Loucy (cell line): ENCODE measurements at regions not wholly inside any gene's neighbourhood (a gene's known extent, or its start where the extent isn't known, plus 50 kb on each side); places are given as distances from the start of the nearest gene placed in this dataset.
"Not testable (repeated sequence)": the region's sequence is repeated elsewhere in the genome, so short reads cannot be mapped to it uniquely, and the experiment has no call there.

Experiments
- H2AFZ ChIP-seq: fragments of 200-600 bp; sonication (generic); 2 replicates; pipeline ENCODE4 v1.6.0; 2016; ENCODE audit warnings: antibody characterized with exemption, mild to moderate bottlenecking, low read length, moderate library complexity
- H3F3A ChIP-seq: fragments of 200-600 bp; 2 replicates; pipeline ENCODE4 v1.6.0; 2016; ENCODE audit warnings: antibody characterized with exemption, low read depth, mild to moderate bottlenecking
- H3K27me3 ChIP-seq: fragments of 200-600 bp; sonication (generic); 2 replicates; pipeline ENCODE4 v1.6.1; 2014; ENCODE audit warnings: low read length, mild to moderate bottlenecking; ENCODE audit not compliant: insufficient read depth, poor library complexity, severe bottlenecking
- H3K36me3 ChIP-seq: fragments of 200-600 bp; sonication (generic); 2 replicates; pipeline ENCODE4 v1.6.1; 2016; ENCODE audit warnings: low read length; ENCODE audit not compliant: insufficient read depth
- H3K4me1 ChIP-seq: fragments of 200-600 bp; sonication (generic); 2 replicates; pipeline ENCODE4 v1.5.1; 2014; ENCODE audit warnings: low read length, mild to moderate bottlenecking; ENCODE audit not compliant: insufficient read depth, poor library complexity, severe bottlenecking
- H3K4me2 ChIP-seq: fragments of 200-600 bp; sonication (generic); 2 replicates; pipeline ENCODE4 v1.6.0; 2014; ENCODE audit warnings: antibody characterized with exemption, low read length, low read depth, mild to moderate bottlenecking; ENCODE audit not compliant: poor library complexity, severe bottlenecking
- H3K4me3 ChIP-seq: fragments of 200-600 bp; sonication (generic); 2 replicates; pipeline ENCODE4 v1.5.1; 2014; ENCODE audit warnings: low read length, mild to moderate bottlenecking, mixed read lengths; ENCODE audit not compliant: poor library complexity, severe bottlenecking
- H3K79me2 ChIP-seq: fragments of 200-600 bp; sonication (generic); 2 replicates; pipeline ENCODE4 v1.6.1; 2014; ENCODE audit warnings: low read length; ENCODE audit not compliant: insufficient read depth
- H3K9ac ChIP-seq: fragments of 200-600 bp; sonication (generic); 2 replicates; pipeline ENCODE4 v1.6.0; 2014; ENCODE audit warnings: mild to moderate bottlenecking, low read depth, low read length, moderate library complexity; ENCODE audit not compliant: poor library complexity, severe bottlenecking
- H3K9me2 ChIP-seq: fragments of 200-600 bp; sonication (generic); replicated peaks from 2 replicates; pipeline ENCODE4 v1.6.1; 2016; ENCODE audit warnings: low read depth, low read length, mixed read lengths
- H3K9me3 ChIP-seq: fragments of 200-600 bp; sonication (generic); 2 replicates; pipeline ENCODE4 v1.6.1; 2014; ENCODE audit warnings: mild to moderate bottlenecking, antibody characterized with exemption, low read length, low read depth; ENCODE audit not compliant: insufficient read depth
- H4K20me1 ChIP-seq: fragments of 200-600 bp; sonication (generic); 2 replicates; pipeline ENCODE4 v1.6.0; 2014; ENCODE audit warnings: antibody characterized with exemption, low read length, mild to moderate bottlenecking; ENCODE audit not compliant: insufficient read depth, poor library complexity, severe bottlenecking
- EZH2phosphoT487 ChIP-seq: fragments of 200-600 bp; IDR thresholded peaks from 2 replicates; pipeline ENCODE4 v1.6.1; 2018; ENCODE audit warnings: antibody characterized with exemption, mild to moderate bottlenecking, moderate library complexity, borderline replicate concordance
- TF ChIP-seq, protein P1 (sequence below): fragments of 200-600 bp; sonication (generic); conservative IDR thresholded peaks from 2 replicates; pipeline ENCODE4 v1.5.1; 2014; ENCODE audit warnings: mild to moderate bottlenecking, antibody characterized with exemption, low read length

DNA sequence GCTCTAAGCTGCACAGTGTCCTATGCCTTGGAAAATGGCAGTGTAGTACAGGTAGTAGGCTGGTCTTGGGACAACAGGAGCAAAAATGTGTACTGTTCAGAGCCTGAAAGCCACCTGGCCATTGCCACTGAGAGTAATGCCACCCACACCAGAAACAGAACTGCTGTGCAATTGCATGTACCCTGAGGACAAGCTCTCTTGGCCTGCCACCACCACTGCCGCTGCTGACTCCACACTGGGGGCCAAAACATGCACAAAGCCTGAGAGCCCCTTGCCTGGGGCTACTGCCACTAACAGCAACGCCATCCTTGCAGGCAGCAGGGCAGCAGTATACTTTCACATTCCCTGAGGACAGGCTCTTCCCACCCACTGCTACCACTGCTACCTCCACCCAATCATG is 251.9 kb upstream of the CDH12 start:
- H3K79me2 ChIP-seq, result no peaks in the 10 kb centered on the region
- no peak overlapping the region for H3K9ac ChIP-seq
- no peaks in the 10 kb centered on the region for H3K4me1 ChIP-seq
- H3K27me3 ChIP-seq, result no peaks in the 10 kb centered on the region
- no peak overlapping the region for H2AFZ ChIP-seq
- no peak overlapping the region for H3K4me3 ChIP-seq
- no peaks in the 10 kb centered on the region for H3K9me2 ChIP-seq
- H3K36me3 ChIP-seq, result no peaks in the 10 kb centered on the region
- peaks cover 3% of the 10 kb centered on the region; the same call in 1 of the 2 replicates for H3K9me3 ChIP-seq
- H3K4me2 ChIP-seq, result no peak overlapping the region
- TF ChIP-seq, protein P1, sequence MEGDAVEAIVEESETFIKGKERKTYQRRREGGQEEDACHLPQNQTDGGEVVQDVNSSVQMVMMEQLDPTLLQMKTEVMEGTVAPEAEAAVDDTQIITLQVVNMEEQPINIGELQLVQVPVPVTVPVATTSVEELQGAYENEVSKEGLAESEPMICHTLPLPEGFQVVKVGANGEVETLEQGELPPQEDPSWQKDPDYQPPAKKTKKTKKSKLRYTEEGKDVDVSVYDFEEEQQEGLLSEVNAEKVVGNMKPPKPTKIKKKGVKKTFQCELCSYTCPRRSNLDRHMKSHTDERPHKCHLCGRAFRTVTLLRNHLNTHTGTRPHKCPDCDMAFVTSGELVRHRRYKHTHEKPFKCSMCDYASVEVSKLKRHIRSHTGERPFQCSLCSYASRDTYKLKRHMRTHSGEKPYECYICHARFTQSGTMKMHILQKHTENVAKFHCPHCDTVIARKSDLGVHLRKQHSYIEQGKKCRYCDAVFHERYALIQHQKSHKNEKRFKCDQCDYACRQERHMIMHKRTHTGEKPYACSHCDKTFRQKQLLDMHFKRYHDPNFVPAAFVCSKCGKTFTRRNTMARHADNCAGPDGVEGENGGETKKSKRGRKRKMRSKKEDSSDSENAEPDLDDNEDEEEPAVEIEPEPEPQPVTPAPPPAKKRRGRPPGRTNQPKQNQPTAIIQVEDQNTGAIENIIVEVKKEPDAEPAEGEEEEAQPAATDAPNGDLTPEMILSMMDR, result no peak
- no peak for TF ChIP-seq EZH2phosphoT487
- no peaks in the 10 kb centered on the region for H4K20me1 ChIP-seq
- H3F3A ChIP-seq, result no peaks in the 10 kb centered on the region

DNA sequence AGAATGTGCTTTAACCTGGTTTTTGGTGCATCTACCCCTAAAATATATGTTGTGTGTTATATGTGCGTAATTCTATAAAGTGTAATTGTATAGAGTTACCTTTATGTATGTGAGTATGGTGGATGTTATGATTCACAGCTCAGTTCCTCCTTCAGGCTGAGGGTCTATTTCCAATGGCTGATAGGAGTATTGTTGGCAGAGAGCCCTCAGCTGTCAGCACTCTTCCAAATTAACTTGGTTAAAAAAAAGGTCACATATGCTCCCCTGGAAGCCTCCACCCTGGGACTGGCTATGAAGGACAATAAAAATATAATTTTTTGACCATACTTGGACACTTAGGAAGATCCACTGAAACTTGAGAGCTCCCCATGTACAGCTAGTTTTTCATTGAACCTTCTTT is 250.4 kb upstream of the CDH12 start:
- Histone ChIP-seq H2AFZ (no peak overlapping the region), H3F3A (no peaks in the 10 kb centered on the region), H3K9ac (no peak overlapping the region), H3K79me2 (no peaks in the 10 kb centered on the region), H3K4me2 (no peak overlapping the region), H3K36me3 (no peaks in the 10 kb centered on the region), H3K27me3 (no peaks in the 10 kb centered on the region), H3K9me2 (no peaks in the 10 kb centered on the region), H3K9me3 (peaks cover 3% of the 10 kb centered on the region; the same call in 1 of the 2 replicates), H3K4me1 (no peaks in the 10 kb centered on the region), H4K20me1 (no peaks in the 10 kb centered on the region), H3K4me3 (no peak overlapping the region)
- TF ChIP-seq EZH2phosphoT487, result no peak
- TF ChIP-seq, protein P1, result no peak

DNA sequence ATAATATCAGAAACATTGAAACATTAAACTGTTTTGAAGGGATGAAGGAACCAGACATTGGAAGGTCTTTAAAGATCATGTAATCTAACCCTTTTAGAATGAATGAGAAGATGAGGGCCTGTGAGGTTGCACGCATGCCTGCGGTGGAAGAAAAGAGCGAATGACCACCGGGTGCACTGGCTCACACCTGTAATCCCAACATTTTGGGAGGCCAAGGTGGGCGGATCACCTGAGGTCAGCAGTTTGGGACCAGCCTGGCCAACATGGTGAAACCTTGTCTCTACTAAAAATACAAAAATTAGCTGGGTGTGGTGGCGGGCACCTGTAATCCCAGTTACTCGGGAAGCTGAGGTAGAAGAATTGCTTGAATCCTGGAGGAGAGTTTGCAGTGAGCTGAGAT is 242.3 kb upstream of the CDH12 start:
- H3K27me3 ChIP-seq, H3K9me3 ChIP-seq: not testable (repeated sequence)

DNA sequence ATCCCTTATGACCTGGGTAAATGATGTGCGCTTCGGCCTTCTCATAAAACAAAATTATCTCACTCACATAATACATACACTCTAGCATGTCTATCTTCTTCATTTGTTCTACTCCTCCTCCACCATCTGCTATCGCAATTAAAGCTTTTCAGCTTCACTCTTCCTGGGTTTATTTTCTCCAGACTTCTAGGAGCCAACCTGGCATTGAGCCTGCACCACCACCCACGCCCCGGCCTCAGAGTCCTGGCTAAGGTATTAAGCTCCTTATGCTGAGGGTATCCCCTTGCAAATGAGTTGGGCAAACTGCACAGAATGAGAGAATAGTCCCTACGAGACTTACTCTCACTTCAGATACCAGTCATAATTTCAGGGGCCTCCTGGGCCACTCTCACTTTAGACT is 236.1 kb upstream of the CDH12 start:
- Histone ChIP-seq H3K4me1 (no peaks in the 10 kb centered on the region), H3K27me3 (no peaks in the 10 kb centered on the region), H2AFZ (no peak overlapping the region), H3K9ac (no peak overlapping the region), H3K9me3 (no peaks in the 10 kb centered on the region), H3K36me3 (no peaks in the 10 kb centered on the region), H3F3A (no peaks in the 10 kb centered on the region), H3K79me2 (no peaks in the 10 kb centered on the region), H4K20me1 (no peaks in the 10 kb centered on the region), H3K4me2 (no peak overlapping the region), H3K4me3 (no peak overlapping the region), H3K9me2 (no peaks in the 10 kb centered on the region)
- TF ChIP-seq, protein P1, result no peak
- no peak for TF ChIP-seq EZH2phosphoT487

More for the DNA sequence above, 242.3 kb upstream of the CDH12 start:
- H3K4me1 ChIP-seq, H3K36me3 ChIP-seq, H3F3A ChIP-seq, H4K20me1 ChIP-seq, H2AFZ ChIP-seq, H3K79me2 ChIP-seq, H3K9ac ChIP-seq, H3K4me3 ChIP-seq, H3K9me2 ChIP-seq, H3K4me2 ChIP-seq: not testable (repeated sequence)
